NCI-H774 (cell line): ENCODE measurements at regions not wholly inside any gene's neighbourhood (a gene's known extent, or its start where the extent isn't known, plus 50 kb on each side); places are given as distances from the start of the nearest gene placed in this dataset.

Experiments used
- DNase-seq: peaks from one replicate; lab custom pipeline; 2025; lab: John Stamatoyannopoulos, UW

GRCh38 chr5:164600274-164600673 is 1094.9 kb downstream of the MAT2B start:
- no peak for DNase-seq

DNA sequence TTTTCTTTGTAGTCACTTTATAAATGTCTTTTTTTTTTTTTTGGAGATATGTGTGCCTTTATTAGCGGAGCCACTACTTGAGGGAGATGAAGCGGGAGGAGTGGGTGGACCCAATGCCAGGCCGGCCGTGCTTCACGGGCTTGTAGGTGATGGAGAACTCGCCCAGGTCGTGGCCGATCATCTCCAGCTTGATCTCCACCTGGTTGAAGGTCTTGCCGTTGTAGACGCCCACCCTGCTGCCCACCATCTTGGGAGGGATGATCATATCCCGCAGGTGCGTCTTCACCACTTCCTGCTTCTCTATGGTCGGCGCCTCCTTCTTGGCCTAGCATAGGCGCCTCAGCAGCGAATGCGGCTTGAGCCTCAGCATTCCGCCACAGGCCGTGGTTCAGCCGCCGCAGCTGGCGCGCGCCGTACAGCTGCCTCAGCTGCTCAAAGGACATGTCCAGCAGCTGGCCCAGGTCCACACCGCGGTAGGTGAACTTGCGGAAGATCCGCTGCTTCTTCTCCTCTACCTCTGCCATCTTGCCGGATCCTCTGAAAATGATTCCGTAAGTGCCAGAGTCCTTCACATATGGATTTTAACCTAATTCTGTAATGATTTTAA is 1095.6 kb downstream of the MAT2B start:
- DNase-seq, result no peak

DNA sequence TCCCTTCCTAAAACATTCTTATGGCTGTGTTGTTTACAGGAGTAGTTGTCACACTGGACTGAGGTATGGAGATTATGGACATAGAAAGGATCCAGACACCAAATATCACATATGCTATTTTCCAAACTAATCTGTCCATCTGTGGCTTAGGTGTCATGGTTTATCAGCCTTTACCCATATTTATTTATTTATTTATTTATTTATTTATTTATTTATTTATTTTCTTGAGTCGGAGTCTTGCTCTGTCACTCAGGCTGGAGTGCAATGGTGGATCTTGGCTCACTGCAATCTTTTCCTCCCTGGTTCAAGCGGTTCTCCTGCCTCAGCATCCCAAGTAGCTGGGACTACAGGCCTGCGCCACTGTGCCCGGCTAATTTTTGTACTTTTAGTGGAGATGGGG is 1103.1 kb downstream of the MAT2B start:
- DNase-seq, result no peak

DNA sequence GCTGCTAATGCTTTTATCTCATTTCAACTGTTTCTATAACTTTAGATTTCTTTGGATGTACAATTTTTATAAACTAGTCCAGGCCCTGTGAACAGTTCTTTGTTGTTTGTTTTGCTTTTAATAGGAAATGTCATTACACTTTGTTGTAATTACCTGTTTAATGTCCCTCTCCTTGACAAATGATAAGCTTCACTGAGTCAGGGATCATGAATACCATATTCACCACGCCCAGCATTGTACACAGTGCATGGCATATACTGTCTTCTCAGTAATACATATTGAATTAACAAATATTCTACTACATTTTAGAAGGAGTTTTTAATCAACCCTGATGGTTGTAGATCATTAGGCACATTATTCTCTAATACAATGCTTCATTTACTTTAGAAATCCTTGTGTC is 1105.0 kb downstream of the MAT2B start:
- no peak for DNase-seq

- DNase-seq, result no peak
Measured at GRCh38 chr5:164614707-164615106, 1109.3 kb downstream of the MAT2B start.

DNA sequence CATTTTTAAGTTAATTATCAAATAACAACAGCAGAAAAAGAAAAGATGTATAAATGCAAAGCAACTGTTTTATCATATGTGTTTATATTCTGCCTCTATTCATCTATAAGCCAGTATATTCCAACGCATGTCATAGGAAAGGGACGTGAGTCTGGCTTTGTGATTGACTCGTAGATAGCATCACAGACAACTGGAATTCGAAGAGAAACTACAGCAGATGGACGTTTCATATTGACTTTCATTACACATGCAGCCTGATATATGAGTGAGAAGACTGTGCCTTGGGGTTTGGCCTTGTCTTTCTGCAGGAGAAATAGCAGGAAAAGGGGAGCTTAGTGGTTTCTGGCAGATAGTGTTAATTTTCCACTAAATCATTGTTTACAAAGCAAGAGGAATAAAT is 1111.9 kb downstream of the MAT2B start:
- DNase-seq, result no peak

GRCh38 chr5:164627021-164627420 is 1121.6 kb downstream of the MAT2B start:
- DNase-seq, result no peak

- no peak for DNase-seq
Measured at GRCh38 chr5:164636456-164636855, 1131.0 kb downstream of the MAT2B start.

- no peak for DNase-seq
Measured at GRCh38 chr5:164637931-164638521, 1132.6 kb downstream of the MAT2B start.

DNA sequence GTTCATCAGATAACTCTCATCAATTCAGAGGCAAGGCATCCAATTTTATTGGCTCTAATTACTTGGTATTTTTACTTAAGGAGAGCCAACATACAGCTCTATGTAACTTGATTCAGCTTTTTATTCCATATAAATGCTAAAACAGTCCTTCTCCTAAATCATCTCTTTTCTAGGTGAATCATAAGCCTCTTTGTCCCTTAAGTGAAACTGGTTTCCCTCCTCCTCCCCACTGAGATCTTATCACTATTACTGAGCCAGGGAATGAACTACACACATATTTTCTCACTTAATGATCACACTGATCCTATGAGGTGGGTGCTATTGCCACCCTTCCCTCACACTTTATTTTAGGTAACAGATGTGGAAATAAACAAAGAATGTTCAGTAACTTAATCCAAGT is 1143.8 kb downstream of the MAT2B start:
- DNase-seq, result no peak

DNA sequence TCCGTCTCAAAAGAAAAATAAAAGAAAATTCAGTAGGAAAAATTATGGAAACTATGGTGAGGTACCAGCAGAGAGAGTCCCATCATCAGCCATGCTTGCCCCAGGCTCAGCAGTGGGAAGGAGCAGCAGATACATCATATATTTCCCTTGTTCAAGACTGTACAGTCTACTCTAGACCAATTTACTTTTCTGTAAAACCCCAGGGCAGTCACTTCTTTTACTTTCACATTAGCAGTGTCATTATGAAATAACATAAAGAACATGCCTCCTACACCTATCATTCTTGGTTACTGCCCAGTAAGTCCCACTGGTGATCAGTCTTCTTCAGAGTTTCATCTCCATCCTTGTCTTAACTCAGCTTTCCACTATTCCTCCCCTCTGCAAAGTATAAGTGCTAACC is 1145.0 kb downstream of the MAT2B start:
- DNase-seq, result no peak

GRCh38 chr5:164651546-164652275 is 1146.3 kb downstream of the MAT2B start:
- DNase-seq, result no peak

- DNase-seq, result no peak
Measured at GRCh38 chr5:164652276-164652660, 1146.8 kb downstream of the MAT2B start.

GRCh38 chr5:164663198-164663989 is 1158.0 kb downstream of the MAT2B start:
- DNase-seq, result no peak

DNA sequence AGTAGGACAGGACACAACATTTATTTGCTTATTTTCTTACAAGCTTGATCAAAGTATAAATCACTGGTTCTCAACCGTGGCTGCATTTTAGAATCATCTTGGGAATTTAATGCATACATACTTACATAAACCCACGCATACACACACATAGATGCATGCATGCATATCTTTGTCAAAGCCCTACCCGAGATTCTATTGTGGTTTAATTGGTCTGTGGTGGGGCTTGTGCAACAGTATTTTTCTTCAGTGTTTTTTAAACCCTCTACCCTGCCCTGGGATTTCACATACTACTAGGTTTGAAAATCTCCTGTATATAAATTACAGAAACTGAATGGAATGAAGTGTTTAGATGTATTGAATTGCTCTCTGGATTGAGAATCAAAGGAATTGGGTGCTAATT is 1166.2 kb downstream of the MAT2B start:
- no peak for DNase-seq

GRCh38 chr5:164672205-164672604 is 1166.8 kb downstream of the MAT2B start:
- no peak for DNase-seq

DNA sequence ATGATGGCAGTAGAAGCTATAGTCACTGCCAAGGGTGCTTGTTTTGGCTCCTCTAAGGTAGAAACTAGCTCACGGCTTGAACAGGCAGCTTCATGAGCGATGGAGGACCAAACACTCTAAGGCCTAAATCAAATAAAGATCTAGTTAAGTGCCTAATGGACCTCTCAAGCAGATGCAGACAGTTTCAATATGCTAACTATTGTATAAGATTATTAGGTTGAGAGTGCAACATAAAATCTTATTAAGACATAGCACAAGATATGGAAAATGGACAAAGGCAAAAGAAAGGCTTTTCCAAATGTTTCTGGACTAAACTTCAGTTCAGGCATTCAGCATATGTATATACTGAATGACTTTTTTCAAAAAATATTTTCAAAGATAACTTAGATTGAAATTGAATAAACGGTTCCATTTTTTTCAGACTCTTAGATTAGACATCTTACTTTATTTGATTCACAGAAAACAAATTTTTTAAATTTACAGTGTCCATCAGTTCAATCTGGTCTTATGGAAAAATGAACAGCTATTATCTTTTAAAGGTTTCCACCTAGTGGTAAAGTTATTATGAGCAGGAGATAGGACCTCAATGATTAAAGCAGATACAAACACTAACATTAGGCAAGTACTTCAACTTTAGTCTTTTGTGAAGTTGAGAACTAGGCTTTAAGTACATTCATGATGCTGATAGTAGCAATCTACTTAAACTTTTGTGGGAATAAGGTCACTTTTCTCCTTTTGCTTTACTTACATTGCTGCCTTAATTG is 1167.7 kb downstream of the MAT2B start:
- DNase-seq, result no peak

DNA sequence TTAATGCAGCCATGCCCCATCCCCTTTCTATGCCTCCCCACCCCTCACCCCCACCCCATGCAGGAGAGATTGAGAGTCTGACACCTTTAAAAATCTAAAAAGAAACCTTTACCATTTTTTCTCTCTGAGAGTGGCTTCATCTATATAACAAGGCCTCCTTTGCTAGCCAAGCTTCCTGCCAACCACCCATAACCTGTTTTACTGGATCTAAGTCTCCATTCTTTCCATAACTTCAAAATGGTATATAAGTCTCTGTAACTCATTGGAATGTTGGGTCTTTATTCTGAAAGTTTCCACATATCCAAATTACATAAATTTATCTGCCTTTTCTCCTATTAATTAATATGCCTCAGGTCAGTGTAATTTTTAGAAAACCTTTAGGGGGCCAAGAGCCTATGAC is 1174.0 kb downstream of the MAT2B start:
- no peak for DNase-seq

DNA sequence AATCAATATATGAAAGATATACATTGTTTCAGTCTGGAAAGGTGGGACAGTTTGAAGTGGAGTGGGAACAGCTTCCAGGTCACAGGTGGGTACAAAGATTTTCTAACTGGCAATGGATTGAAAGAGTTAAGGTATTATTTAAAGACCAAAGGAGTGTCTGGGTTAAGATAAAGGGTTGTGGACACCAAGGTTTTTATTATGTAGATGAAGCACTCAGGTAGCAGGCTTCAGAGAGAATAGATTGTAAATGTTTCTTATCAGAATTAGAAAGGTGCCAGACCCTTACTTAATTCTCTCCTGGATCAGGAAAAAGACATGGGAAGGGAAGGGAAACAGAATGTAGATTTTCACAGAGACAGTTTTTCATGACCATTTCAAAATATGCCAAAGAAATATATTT is 1174.8 kb downstream of the MAT2B start:
- no peak for DNase-seq

GRCh38 chr5:164680812-164681520 is 1175.5 kb downstream of the MAT2B start:
- no peak for DNase-seq

DNA sequence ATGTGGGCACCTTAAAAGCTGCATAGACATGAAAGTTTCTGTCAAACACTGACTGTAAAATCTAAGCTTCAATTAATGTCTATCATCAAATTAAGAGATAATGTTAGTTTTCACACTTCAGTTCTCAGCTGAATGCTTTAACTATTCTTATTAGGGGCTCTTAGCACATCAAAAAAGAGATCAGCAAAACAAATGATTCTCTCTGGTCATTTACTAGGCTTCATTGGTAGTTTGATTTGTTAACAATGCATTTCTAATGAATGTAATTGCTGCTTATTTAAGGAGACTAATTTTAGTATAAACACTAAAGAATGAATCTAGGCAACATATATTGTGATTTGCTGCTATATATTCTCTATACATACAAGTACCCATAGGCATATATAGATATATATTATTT is 1182.0 kb downstream of the MAT2B start:
- no peak for DNase-seq
